ENCODE measurements at regions not wholly inside any gene's neighbourhood (a gene's known extent, or its start where the extent isn't known, plus 50 kb on each side); places are given as distances from the start of the nearest gene placed in this dataset.
"Not testable (repeated sequence)": the region's sequence is repeated elsewhere in the genome, so short reads cannot be mapped to it uniquely, and the experiment has no call there.

GRCh38 chr16:50449800-50450199 lies 81.0 kb upstream of the BRD7 start:
- peaks cover 0 to 2% (median 0%) of the 10 kb centered on the region in 4 donors for H3K9me3 ChIP-seq (ENCODE audit: control insufficient read depth in 4 of 4, insufficient read depth in 3 of 4, low read length in 3 of 4)
- no peak overlapping the region for H3K9ac ChIP-seq (ENCODE audit: insufficient read depth in 1 of 2, low read length in 2 of 2)
- no peaks in the 10 kb centered on the region for H3K27me3 ChIP-seq (ENCODE audit: control insufficient read depth in 3 of 3, insufficient read depth in 3 of 3, low read length in 2 of 3)
- DNase-seq (no peak), ATAC-seq (ENCODE audit: insufficient read depth, low FRiP score) (no peak)
- no peak for TF ChIP-seq CTCF (IDR thresholded peaks at IDR 0.05; ENCODE audit: control extremely low read depth, extremely low read depth)
- no peaks in the 10 kb centered on the region for H3K36me3 ChIP-seq (ENCODE audit: control insufficient read depth in 4 of 4, insufficient read depth in 4 of 4, low read length in 4 of 4)
- H3K4me3 ChIP-seq = no peak overlapping the region
- no peaks in the 10 kb centered on the region for H3K4me1 ChIP-seq (ENCODE audit: control insufficient read depth in 5 of 5, insufficient read depth in 5 of 5, low read length in 5 of 5)
- H3K27ac ChIP-seq (ENCODE audit: low read depth in 1 of 2, low read length in 1 of 2) = no peak overlapping the region
- 55 to 75% methylated on average over 6 of the region's 6 CpGs for WGBS, 2 donors

DNA sequence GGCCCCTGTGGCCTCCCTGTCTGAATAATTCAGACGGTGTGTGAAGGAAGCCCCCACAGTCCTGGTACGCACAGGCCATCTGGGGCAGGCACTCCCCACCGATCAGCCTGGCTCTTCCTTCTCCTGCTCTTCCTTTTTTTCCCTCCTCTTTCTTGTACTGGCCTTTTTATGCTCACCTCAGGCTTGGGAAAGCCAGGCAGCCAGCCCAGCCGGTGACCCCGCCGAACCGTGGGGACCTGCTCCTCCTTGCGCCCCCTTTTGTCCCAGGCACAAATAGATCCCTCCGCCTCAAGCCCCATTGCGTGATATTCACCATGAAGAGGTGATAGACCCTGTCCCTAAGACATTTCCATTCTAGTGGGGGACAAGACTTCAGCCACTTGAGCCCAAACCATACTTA lies 80.2 kb upstream of the BRD7 start:
- no peaks in the 10 kb centered on the region for H3K4me1 ChIP-seq (ENCODE audit: control insufficient read depth in 5 of 5, insufficient read depth in 5 of 5, low read length in 5 of 5)
- no peaks in the 10 kb centered on the region for H3K27me3 ChIP-seq (ENCODE audit: control insufficient read depth in 3 of 3, insufficient read depth in 3 of 3, low read length in 2 of 3)
- no peak overlapping the region for H3K4me3 ChIP-seq
- no peak overlapping the region for H3K27ac ChIP-seq (ENCODE audit: low read depth in 1 of 2, low read length in 1 of 2)
- peaks cover 0 to 3% (median 0%) of the 10 kb centered on the region in 4 donors for H3K9me3 ChIP-seq (ENCODE audit: control insufficient read depth in 4 of 4, insufficient read depth in 3 of 4, low read length in 3 of 4)
- 80 to 83% methylated on average over 10 of the region's 10 CpGs for WGBS, 2 donors
- no peak overlapping the region for H3K9ac ChIP-seq (ENCODE audit: insufficient read depth in 1 of 2, low read length in 2 of 2)
- TF ChIP-seq CTCF (IDR thresholded peaks at IDR 0.05; ENCODE audit: control extremely low read depth, extremely low read depth) = no peak
- DNase-seq (no peak), ATAC-seq (ENCODE audit: insufficient read depth, low FRiP score) (no peak)
- H3K36me3 ChIP-seq (ENCODE audit: control insufficient read depth in 4 of 4, insufficient read depth in 4 of 4, low read length in 4 of 4) = no peaks in the 10 kb centered on the region

DNA sequence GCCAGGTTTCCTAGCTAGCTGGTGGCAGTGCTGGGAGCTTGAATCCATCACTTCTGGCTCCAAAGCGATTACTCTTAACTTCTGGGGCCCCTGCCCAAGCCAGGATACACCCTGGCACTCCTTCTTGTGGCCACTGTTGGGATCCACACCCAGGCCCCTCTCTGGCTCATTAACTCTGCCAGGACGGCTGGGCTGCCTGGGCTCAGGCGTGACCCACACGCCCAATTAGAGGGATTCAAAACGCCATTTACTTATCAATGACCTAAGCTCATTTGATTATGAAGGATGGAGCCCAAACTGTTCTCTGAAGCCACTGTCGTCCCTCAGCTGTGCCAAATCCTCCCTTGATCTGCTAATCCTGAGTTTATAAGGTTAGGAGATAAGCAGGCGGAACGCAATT lies 79.7 kb upstream of the BRD7 start:
- Histone ChIP-seq H3K36me3 (ENCODE audit: control insufficient read depth in 4 of 4, insufficient read depth in 4 of 4, low read length in 4 of 4) (no peaks in the 10 kb centered on the region), H3K4me1 (ENCODE audit: control insufficient read depth in 5 of 5, insufficient read depth in 5 of 5, low read length in 5 of 5) (no peaks in the 10 kb centered on the region), H3K9ac (ENCODE audit: insufficient read depth in 1 of 2, low read length in 2 of 2) (no peak overlapping the region), H3K9me3 (ENCODE audit: control insufficient read depth in 4 of 4, insufficient read depth in 3 of 4, low read length in 3 of 4) (peaks cover 0 to 3% (median 0%) of the 10 kb centered on the region in 4 donors), H3K27me3 (ENCODE audit: control insufficient read depth in 3 of 3, insufficient read depth in 3 of 3, low read length in 2 of 3) (no peaks in the 10 kb centered on the region), H3K27ac (ENCODE audit: low read depth in 1 of 2, low read length in 1 of 2) (no peak overlapping the region), H3K4me3 (no peak overlapping the region)
- 70 to 81% methylated on average over 8 of the region's 8 CpGs for WGBS, 2 donors
- ATAC-seq (ENCODE audit: insufficient read depth, low FRiP score) (no peak), DNase-seq (no peak)
- TF ChIP-seq CTCF (IDR thresholded peaks at IDR 0.05; ENCODE audit: control extremely low read depth, extremely low read depth) = no peak

- H3K4me1 ChIP-seq (ENCODE audit: control insufficient read depth in 5 of 5, insufficient read depth in 5 of 5, low read length in 5 of 5); DNase-seq; H3K4me3 ChIP-seq; H3K27me3 ChIP-seq (ENCODE audit: control insufficient read depth in 3 of 3, insufficient read depth in 3 of 3, low read length in 2 of 3); H3K27ac ChIP-seq (ENCODE audit: low read depth in 1 of 2, low read length in 1 of 2); ATAC-seq (ENCODE audit: insufficient read depth, low FRiP score); H3K9me3 ChIP-seq (ENCODE audit: control insufficient read depth in 4 of 4, insufficient read depth in 3 of 4, low read length in 3 of 4); H3K9ac ChIP-seq (ENCODE audit: insufficient read depth in 1 of 2, low read length in 2 of 2); H3K36me3 ChIP-seq (ENCODE audit: control insufficient read depth in 4 of 4, insufficient read depth in 4 of 4, low read length in 4 of 4): not testable (repeated sequence)
- 80 to 83% methylated on average over 8 of the region's 8 CpGs for WGBS, 2 donors
These were observed 78.6 kb upstream of the BRD7 start for GRCh38 chr16:50447386-50447785.
